C4-2B (cell line): ENCODE measurements at regions not wholly inside any gene's neighbourhood (a gene's known extent, or its start where the extent isn't known, plus 50 kb on each side); places are given as distances from the start of the nearest gene placed in this dataset.
"Not testable (repeated sequence)": the region's sequence is repeated elsewhere in the genome, so short reads cannot be mapped to it uniquely, and the experiment has no call there.

Source experiments
- H3K27ac ChIP-seq: fragments of 450-650 bp; 2 replicates; pipeline ENCODE4 v1.5.1; 2017
- CTCF ChIP-seq: fragments of 450-650 bp; conservative IDR thresholded peaks from 2 replicates; pipeline ENCODE4 v1.5.1; 2017; ENCODE audit warnings: mild to moderate bottlenecking
- ZFX ChIP-seq: fragments of 450-650 bp; IDR thresholded peaks from 2 replicates; pipeline ENCODE4 v1.6.1; 2017

GRCh38 chr10:4239186-4239585, 454.2 kb upstream of the KLF6 start:
- no peak for TF ChIP-seq ZFX
- no peak for TF ChIP-seq CTCF

GRCh38 chr10:4236905-4237304, 451.9 kb upstream of the KLF6 start:
- H3K27ac ChIP-seq, result not testable (repeated sequence)

More at GRCh38 chr10:4239186-4239585, 454.2 kb upstream of the KLF6 start:
- H3K27ac ChIP-seq, result no peak overlapping the region

GRCh38 chr10:4234661-4235060, 449.7 kb upstream of the KLF6 start:
- no peak overlapping the region for H3K27ac ChIP-seq
- TF ChIP-seq ZFX (no peak), CTCF (peak; percentile 38)

- TF ChIP-seq ZFX (no peak), CTCF (no peak)
- no peak overlapping the region for H3K27ac ChIP-seq
Measured at GRCh38 chr10:4231439-4231838, 446.4 kb upstream of the KLF6 start.

- TF ChIP-seq CTCF (no peak), ZFX (no peak)
- no peak overlapping the region for H3K27ac ChIP-seq
Measured at GRCh38 chr10:4230036-4230435, 445.0 kb upstream of the KLF6 start.

- TF ChIP-seq CTCF (no peak), ZFX (no peak)
- H3K27ac ChIP-seq, result no peak overlapping the region
Measured at GRCh38 chr10:4229106-4229505, 444.1 kb upstream of the KLF6 start.

GRCh38 chr10:4227586-4227985, 442.6 kb upstream of the KLF6 start:
- H3K27ac ChIP-seq, result no peak overlapping the region
- TF ChIP-seq ZFX, result no peak
- no peak for TF ChIP-seq CTCF

- H3K27ac ChIP-seq, result no peak overlapping the region
- TF ChIP-seq CTCF (no peak), ZFX (no peak)
Measured at GRCh38 chr10:4226941-4227540, 442.0 kb upstream of the KLF6 start.
